HG03378 (cell line): ENCODE measurements at regions not wholly inside any gene's neighbourhood (a gene's known extent, or its start where the extent isn't known, plus 50 kb on each side); places are given as distances from the start of the nearest gene placed in this dataset.
"Not testable (repeated sequence)": the region's sequence is repeated elsewhere in the genome, so short reads cannot be mapped to it uniquely, and the experiment has no call there.

Source experiments
- ATAC-seq: cut with Tn5 transposase; IDR thresholded peaks from one replicate; pipeline ENCODE4 v1.9.1; 2021; ENCODE audit warnings: mild to moderate bottlenecking, moderate library complexity; ENCODE audit not compliant: unreplicated experiment

GRCh38 chr7:68050627-68051026, 1054.0 kb downstream of the TYW1 start:
- ATAC-seq: no peak

GRCh38 chr7:68058014-68058413, 1061.4 kb downstream of the TYW1 start:
- ATAC-seq: no peak

GRCh38 chr7:68063171-68063570, 1066.5 kb downstream of the TYW1 start:
- no peak for ATAC-seq

GRCh38 chr7:68065581-68065980, 1068.9 kb downstream of the TYW1 start:
- no peak for ATAC-seq

- ATAC-seq: no peak
Observed at GRCh38 chr7:68067845-68068244, 1071.2 kb downstream of the TYW1 start.

GRCh38 chr7:68070992-68071391, 1074.4 kb downstream of the TYW1 start:
- no peak for ATAC-seq

- no peak for ATAC-seq
Observed at GRCh38 chr7:68073701-68074100, 1077.1 kb downstream of the TYW1 start.

GRCh38 chr7:68074242-68074641, 1077.6 kb downstream of the TYW1 start:
- ATAC-seq: no peak

- ATAC-seq: no peak
Observed at GRCh38 chr7:68078157-68078710, 1081.6 kb downstream of the TYW1 start.

- ATAC-seq: not testable (repeated sequence)
Observed at GRCh38 chr7:68082066-68082960, 1085.7 kb downstream of the TYW1 start.

GRCh38 chr7:68082961-68083657, 1086.5 kb downstream of the TYW1 start:
- ATAC-seq: not testable (repeated sequence)

- ATAC-seq: no peak
Observed at GRCh38 chr7:68087401-68087800, 1090.8 kb downstream of the TYW1 start.

GRCh38 chr7:68088879-68089278, 1092.2 kb downstream of the TYW1 start:
- no peak for ATAC-seq

- ATAC-seq: not testable (repeated sequence)
Observed at GRCh38 chr7:68090256-68090655, 1093.6 kb downstream of the TYW1 start.

- no peak for ATAC-seq
Observed at GRCh38 chr7:68103319-68103718, 1106.7 kb downstream of the TYW1 start.

- ATAC-seq: no peak
Observed at GRCh38 chr7:68107261-68107660, 1110.6 kb downstream of the TYW1 start.

GRCh38 chr7:68107968-68108367, 1111.3 kb downstream of the TYW1 start:
- ATAC-seq: no peak

GRCh38 chr7:68109299-68109698, 1112.7 kb downstream of the TYW1 start:
- no peak for ATAC-seq

GRCh38 chr7:68119411-68119810, 1122.8 kb downstream of the TYW1 start:
- ATAC-seq: no peak

GRCh38 chr7:68121056-68121455, 1124.4 kb downstream of the TYW1 start:
- ATAC-seq: no peak

- ATAC-seq: no peak
Observed at GRCh38 chr7:68121655-68122054, 1125.0 kb downstream of the TYW1 start.

GRCh38 chr7:68122801-68123200, 1126.2 kb downstream of the TYW1 start:
- no peak for ATAC-seq
